B cell (primary cell): ENCODE measurements at regions not wholly inside any gene's neighbourhood (a gene's known extent, or its start where the extent isn't known, plus 50 kb on each side); places are given as distances from the start of the nearest gene placed in this dataset.

Experiments used
- ATAC-seq: fragments of 200-7000 bp; cut with Tn5 transposase; one replicate; pipeline ENCODE4 v1.10.0; 2021; ENCODE audit warnings: low read depth, mild to moderate bottlenecking, moderate number of reproducible peaks, moderate library complexity
- CTCF ChIA-PET: fragments of 350-600 bp; sonication (Branson Sonifier 250); formaldehyde crosslinking; loops from one replicate; lab custom pipeline; 2021; ENCODE audit warnings: antibody characterized with exemption, inconsistent platforms; lab: Charles Lee
- POLR2A ChIA-PET: fragments of 350-600 bp; sonication (Branson Sonifier 250); formaldehyde crosslinking; loops from one replicate; lab custom pipeline; 2021; ENCODE audit warnings: antibody characterized with exemption; lab: Charles Lee
- DNase-seq: peaks from one replicate; pipeline ENCODE4 v3.0.0; 2013
- H2AFZ ChIP-seq: 2 replicates; pipeline ENCODE4 v1.6.1; 2012; ENCODE audit warnings: mild to moderate bottlenecking, low read depth, low read length; ENCODE audit not compliant: insufficient read depth, poor library complexity, severe bottlenecking
- H3K27ac ChIP-seq, 2 donors: 1 replicate in 1 of 2; 2 replicates in 1 of 2; pipeline ENCODE4 v1.5.1; 2012 to 2013; ENCODE audit warnings: low read length in 2 of 2, mild to moderate bottlenecking in 2 of 2, moderate library complexity in 1 of 2
- H3K27me3 ChIP-seq, 4 experiments: fragments of 200-600 bp in 1 of 4; sonication (generic) in 1 of 4; replicated peaks in 1 of 4; 1 replicate in 2 of 4; 2 replicates in 2 of 4; pipeline versions ENCODE4 v1.6.1 to v1.7.0; 2013 to 2016; ENCODE audit warnings: low read length in 3 of 4, mild to moderate bottlenecking in 2 of 4, mixed read lengths in 1 of 4, moderate library complexity in 1 of 4; ENCODE audit not compliant: insufficient read depth in 4 of 4, control insufficient read depth in 3 of 4; ENCODE audit errors: control extremely low read depth in 1 of 4
- H3K36me3 ChIP-seq, 2 experiments: replicated peaks in 1 of 2; 1 replicate in 1 of 2; 2 replicates in 1 of 2; pipeline versions ENCODE4 v1.6.1 to v1.7.1; 2013; ENCODE audit warnings: low read length in 1 of 2; ENCODE audit not compliant: insufficient read depth in 2 of 2, control insufficient read depth in 1 of 2; ENCODE audit errors: control extremely low read depth in 1 of 2, extremely low read depth in 1 of 2
- H3K4me1 ChIP-seq, 2 donors: fragments of 200-600 bp in 1 of 2; sonication (generic) in 1 of 2; 1 replicate in 1 of 2; 2 replicates in 1 of 2; pipeline versions ENCODE4 v1.5.1 to v1.6.1; 2013 to 2017; ENCODE audit warnings: low read length in 2 of 2; ENCODE audit not compliant: control insufficient read depth in 2 of 2, insufficient read depth in 2 of 2
- H3K4me2 ChIP-seq: replicated peaks from 2 replicates; pipeline ENCODE3; 2012; ENCODE audit warnings: mild to moderate bottlenecking, low read depth, low read length; ENCODE audit not compliant: poor library complexity, severe bottlenecking
- H3K4me3 ChIP-seq, 5 experiments: fragments of 200-600 bp in 1 of 5; sonication (generic) in 1 of 5; 1 replicate in 3 of 5; 2 replicates in 2 of 5; pipeline versions ENCODE4 v1.5.1 to v1.7.0; 2011 to 2016; ENCODE audit warnings: low read length in 4 of 5, mild to moderate bottlenecking in 4 of 5, low read depth in 2 of 5, control low read depth in 1 of 5, moderate library complexity in 1 of 5; ENCODE audit not compliant: insufficient read depth in 1 of 5; ENCODE audit errors: control extremely low read depth in 1 of 5, extremely low read depth in 1 of 5
- H3K79me2 ChIP-seq: fragments of 200-600 bp; sonication (generic); one replicate; pipeline ENCODE4 v1.6.0; 2016; ENCODE audit warnings: low read length; ENCODE audit not compliant: control insufficient read depth, insufficient read depth
- H3K9ac ChIP-seq: fragments of 200-600 bp; sonication (generic); 2 replicates; pipeline ENCODE4 v1.6.1; 2017; ENCODE audit warnings: mild to moderate bottlenecking, low read length, moderate library complexity
- H3K9me3 ChIP-seq, 3 donors: one replicate each; pipeline versions ENCODE4 v1.6.1 to v1.7.1; 2013; ENCODE audit warnings: low read length in 2 of 3; ENCODE audit not compliant: control insufficient read depth in 2 of 3, insufficient read depth in 1 of 3; ENCODE audit errors: control extremely low read depth in 1 of 3
- H4K20me1 ChIP-seq: 2 replicates; pipeline ENCODE4 v1.6.0; 2012; ENCODE audit warnings: mild to moderate bottlenecking, low read length; ENCODE audit not compliant: insufficient read depth, control insufficient read depth, poor library complexity, severe bottlenecking
- H3K27ac Mint-ChIP-seq: one replicate; pipeline ENCODE4 v1.8.0; 2021; ENCODE audit warnings: mixed read lengths
- H3K27me3 Mint-ChIP-seq: one replicate; pipeline ENCODE4 v1.8.0; 2021; ENCODE audit warnings: mixed read lengths
- H3K4me1 Mint-ChIP-seq: one replicate; pipeline ENCODE4 v1.8.0; 2021; ENCODE audit warnings: mixed read lengths
- H3K4me3 Mint-ChIP-seq: one replicate; pipeline ENCODE4 v1.8.0; 2021; ENCODE audit warnings: mixed read lengths
- H3K9me3 Mint-ChIP-seq: one replicate; pipeline ENCODE4 v1.8.0; 2022; ENCODE audit warnings: mixed read lengths; ENCODE audit not compliant: insufficient read depth
- CTCF ChIP-seq: fragments of 200-600 bp; IDR thresholded peaks from one replicate; pipeline ENCODE4 v1.8.0; 2022; ENCODE audit warnings: antibody characterized with exemption, mild to moderate bottlenecking
- EZH2 ChIP-seq: IDR thresholded peaks from 2 replicates; pipeline ENCODE4 v1.6.1; 2012; ENCODE audit warnings: borderline replicate concordance, low read depth, mild to moderate bottlenecking, moderate library complexity, low read length; ENCODE audit not compliant: insufficient read depth, poor library complexity, severe bottlenecking
- WGBS: methylation state at CpG from one replicate; pipeline ENCODE4 v1.1.5; 2013; ENCODE audit warnings: missing lambda C conversion rate; ENCODE audit not compliant: insufficient coverage; 5-methylcytosine and 5-hydroxymethylcytosine counted together
- intact Hi-C: fragments of 100-400 bp; cut with micrococcal nuclease; formaldehyde crosslinking; loops from one replicate; pipeline ENCODE4 v1.10.0; 2022

- H3K27ac Mint-ChIP-seq, result no peak overlapping the region
- Histone ChIP-seq H3K4me1 (no peaks in the 10 kb centered on the region), H3K79me2 (no peaks in the 10 kb centered on the region), H3K4me3 (no peak overlapping the region), H3K36me3 (no peaks in the 10 kb centered on the region), H3K27ac (no peak overlapping the region), H3K27me3 (no peaks in the 10 kb centered on the region), H2AFZ (no peak overlapping the region), H3K9me3 (peaks cover 0 to 16% (median 0%) of the 10 kb centered on the region in 3 donors), H3K4me2 (no peak overlapping the region), H3K9ac (no peak overlapping the region), H4K20me1 (no peaks in the 10 kb centered on the region)
- DNase-seq (no peak), ATAC-seq (no peak)
- H3K4me3 Mint-ChIP-seq, result no peak overlapping the region
- 60% methylated on average over 3 of the region's 4 CpGs for WGBS
- POLR2A ChIA-PET, result no interaction called here
- no peaks in the 10 kb centered on the region for H3K4me1 Mint-ChIP-seq
- TF ChIP-seq CTCF, result no peak
- no peak for TF ChIP-seq EZH2
- H3K9me3 Mint-ChIP-seq, result peaks cover 5% of the 10 kb centered on the region
- CTCF ChIA-PET, result no interaction called here
- no peaks in the 10 kb centered on the region for H3K27me3 Mint-ChIP-seq
- intact Hi-C loops, result no loop called here
These were observed 821.1 kb upstream of the EEF2KMT start for GRCh38 chr16:5918567-5919130.

GRCh38 chr16:5917436-5918195 is 820.0 kb upstream of the EEF2KMT start:
- Histone ChIP-seq H3K27me3 (no peaks in the 10 kb centered on the region), H3K4me1 (no peaks in the 10 kb centered on the region), H4K20me1 (no peaks in the 10 kb centered on the region), H3K4me3 (no peak overlapping the region), H3K79me2 (no peaks in the 10 kb centered on the region), H3K4me2 (no peak overlapping the region), H3K27ac (no peak overlapping the region), H2AFZ (no peak overlapping the region), H3K36me3 (no peaks in the 10 kb centered on the region), H3K9me3 (peaks cover 0 to 16% (median 0%) of the 10 kb centered on the region in 3 donors), H3K9ac (no peak overlapping the region)
- DNase-seq (no peak), ATAC-seq (no peak)
- ChIA-PET CTCF (no interaction called here), POLR2A (no interaction called here)
- no peak overlapping the region for H3K27ac Mint-ChIP-seq
- 76% methylated on average over 11 of the region's 14 CpGs for WGBS
- no peak overlapping the region for H3K4me3 Mint-ChIP-seq
- H3K9me3 Mint-ChIP-seq, result peaks cover 5% of the 10 kb centered on the region
- no peak for TF ChIP-seq CTCF
- TF ChIP-seq EZH2, result no peak
- H3K27me3 Mint-ChIP-seq, result no peaks in the 10 kb centered on the region
- intact Hi-C loops, result no loop called here
- H3K4me1 Mint-ChIP-seq, result no peaks in the 10 kb centered on the region
